ENCODE measurements at regions not wholly inside any gene's neighbourhood (a gene's known extent, or its start where the extent isn't known, plus 50 kb on each side); places are given as distances from the start of the nearest gene placed in this dataset.

DNA sequence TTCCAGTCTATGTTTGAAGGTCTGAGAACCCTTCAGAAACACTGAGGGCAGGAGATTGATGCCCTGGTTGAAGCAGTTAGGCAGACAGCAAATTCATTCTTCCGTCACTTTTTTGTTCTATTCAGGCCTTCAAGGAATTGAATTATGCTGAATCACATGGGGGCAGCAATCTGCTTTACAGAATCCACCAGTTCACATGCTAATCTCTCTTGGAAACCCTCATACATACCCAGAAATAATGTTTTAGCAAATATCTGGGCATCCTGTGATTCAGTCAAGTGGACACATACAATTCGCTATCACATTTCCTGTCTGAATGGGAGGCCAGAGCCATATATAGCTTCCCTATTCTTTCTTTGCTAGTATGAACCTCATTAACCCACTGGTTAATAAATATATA lies 301.4 kb upstream of the CNTNAP5 start:
- H3K27ac Mint-ChIP-seq = no peak overlapping the region
- no peaks in the 10 kb centered on the region for H3K4me1 Mint-ChIP-seq (ENCODE audit: low read depth)
- H3K27me3 Mint-ChIP-seq (ENCODE audit: insufficient read depth) = no peaks in the 10 kb centered on the region; the same call in 1 of the 2 replicates

DNA sequence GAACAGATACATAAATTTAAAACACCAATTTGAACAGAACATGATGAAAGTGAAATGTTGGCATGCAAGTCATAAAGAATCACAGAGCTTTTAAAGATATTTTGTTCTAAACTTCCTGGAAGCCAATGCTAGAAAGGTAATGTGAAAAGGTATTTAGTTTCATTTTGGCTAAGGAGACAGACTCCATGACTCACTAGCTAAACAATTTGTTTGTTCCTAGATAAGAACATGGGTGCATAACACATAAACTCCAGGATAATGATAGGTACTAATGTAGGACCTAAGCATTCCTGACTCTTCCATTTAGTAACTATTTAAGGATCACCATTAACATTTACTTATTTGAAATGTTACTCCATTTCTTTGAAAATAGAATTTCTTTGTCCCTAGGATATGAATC lies 292.5 kb upstream of the CNTNAP5 start:
- Mint-ChIP-seq H3K9me3 (peaks cover 27% of the 10 kb centered on the region), H3K27me3 (ENCODE audit: insufficient read depth) (no peaks in the 10 kb centered on the region; the same call in 1 of the 2 replicates), H3K4me1 (ENCODE audit: low read depth) (no peaks in the 10 kb centered on the region), H3K4me3 (no peak overlapping the region), H3K27ac (no peak overlapping the region), H3K36me3 (ENCODE audit: low read depth) (no peaks in the 10 kb centered on the region; the same call in 1 of the 2 replicates)
- DNase-seq = no peak
- TF ChIP-seq, protein P1, sequence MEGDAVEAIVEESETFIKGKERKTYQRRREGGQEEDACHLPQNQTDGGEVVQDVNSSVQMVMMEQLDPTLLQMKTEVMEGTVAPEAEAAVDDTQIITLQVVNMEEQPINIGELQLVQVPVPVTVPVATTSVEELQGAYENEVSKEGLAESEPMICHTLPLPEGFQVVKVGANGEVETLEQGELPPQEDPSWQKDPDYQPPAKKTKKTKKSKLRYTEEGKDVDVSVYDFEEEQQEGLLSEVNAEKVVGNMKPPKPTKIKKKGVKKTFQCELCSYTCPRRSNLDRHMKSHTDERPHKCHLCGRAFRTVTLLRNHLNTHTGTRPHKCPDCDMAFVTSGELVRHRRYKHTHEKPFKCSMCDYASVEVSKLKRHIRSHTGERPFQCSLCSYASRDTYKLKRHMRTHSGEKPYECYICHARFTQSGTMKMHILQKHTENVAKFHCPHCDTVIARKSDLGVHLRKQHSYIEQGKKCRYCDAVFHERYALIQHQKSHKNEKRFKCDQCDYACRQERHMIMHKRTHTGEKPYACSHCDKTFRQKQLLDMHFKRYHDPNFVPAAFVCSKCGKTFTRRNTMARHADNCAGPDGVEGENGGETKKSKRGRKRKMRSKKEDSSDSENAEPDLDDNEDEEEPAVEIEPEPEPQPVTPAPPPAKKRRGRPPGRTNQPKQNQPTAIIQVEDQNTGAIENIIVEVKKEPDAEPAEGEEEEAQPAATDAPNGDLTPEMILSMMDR (IDR thresholded peaks at IDR 0.05) = no peak

More for the DNA sequence above, 301.4 kb upstream of the CNTNAP5 start:
- no peak overlapping the region for H3K4me3 Mint-ChIP-seq
- no peaks in the 10 kb centered on the region; the same call in 1 of the 2 replicates for H3K36me3 Mint-ChIP-seq (ENCODE audit: low read depth)
- peaks cover 44% of the 10 kb centered on the region for H3K9me3 Mint-ChIP-seq
- TF ChIP-seq, protein P1 (IDR thresholded peaks at IDR 0.05) = no peak
- DNase-seq = no peak

DNA sequence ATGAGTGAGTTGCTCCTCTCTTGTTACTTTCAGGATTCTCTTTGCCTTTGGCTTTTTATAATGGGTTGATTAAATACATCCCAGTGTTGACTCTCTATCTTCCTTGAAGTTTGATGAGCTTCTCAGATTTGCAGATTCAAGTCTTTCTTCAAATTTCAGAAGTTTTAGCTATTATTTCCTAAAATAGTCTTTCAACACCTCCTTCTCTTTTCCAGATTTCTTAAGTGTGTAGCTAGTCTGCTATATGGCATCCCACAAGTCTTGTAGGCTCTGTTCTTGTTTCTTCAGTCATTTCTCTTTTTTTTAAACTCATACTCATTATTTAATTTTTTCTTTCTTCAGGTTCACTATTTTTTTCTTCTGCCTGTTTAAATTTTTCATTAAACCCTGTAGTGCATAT lies 287.7 kb upstream of the CNTNAP5 start:
- H3K4me1 Mint-ChIP-seq (ENCODE audit: low read depth) = no peaks in the 10 kb centered on the region
- no peak overlapping the region for H3K4me3 Mint-ChIP-seq
- no peak for DNase-seq
- no peak overlapping the region for H3K27ac Mint-ChIP-seq
- no peaks in the 10 kb centered on the region; the same call in 1 of the 2 replicates for H3K27me3 Mint-ChIP-seq (ENCODE audit: insufficient read depth)
- no peaks in the 10 kb centered on the region for H3K36me3 Mint-ChIP-seq (ENCODE audit: low read depth)
- peaks cover 24% of the 10 kb centered on the region for H3K9me3 Mint-ChIP-seq
- TF ChIP-seq, protein P1 (IDR thresholded peaks at IDR 0.05) = no peak

DNA sequence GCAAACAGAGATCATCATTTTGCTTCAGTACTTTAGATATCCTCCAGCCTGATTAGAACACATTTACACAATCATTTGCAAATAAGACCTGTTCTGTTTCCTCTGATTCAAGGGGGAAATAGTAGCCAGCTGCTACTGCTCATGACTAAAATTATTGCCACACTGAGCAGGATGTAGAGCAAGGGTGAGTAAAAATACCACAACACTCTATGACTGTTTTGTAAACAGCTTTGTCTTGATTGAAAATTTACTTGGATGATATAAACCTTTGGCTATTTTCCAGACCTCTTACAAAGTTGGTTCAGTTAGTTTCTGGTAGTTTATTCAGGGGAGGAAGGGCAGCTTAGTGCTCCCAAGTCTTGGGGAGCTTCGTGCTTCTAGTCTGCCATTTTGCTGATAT lies 286.4 kb upstream of the CNTNAP5 start:
- no peak overlapping the region for H3K27ac Mint-ChIP-seq
- no peak for DNase-seq

DNA sequence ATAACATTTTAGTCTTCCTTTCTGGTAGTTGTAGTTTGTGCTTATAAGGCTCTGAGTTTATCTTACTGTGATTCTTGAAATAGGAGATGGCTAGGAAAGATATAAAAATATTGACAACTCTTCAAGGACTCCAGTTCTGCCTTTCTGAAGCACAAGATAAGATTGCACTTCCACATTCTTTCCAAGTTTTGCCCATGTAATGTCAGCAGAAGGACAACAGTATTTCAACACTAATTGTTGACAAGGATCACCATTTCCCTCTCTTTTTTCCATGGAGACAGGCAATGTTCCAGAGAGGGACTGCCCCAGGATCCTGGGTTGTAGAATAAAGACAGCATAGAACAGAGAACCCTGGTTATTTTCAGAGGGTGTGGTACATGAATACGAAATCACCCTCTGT lies 279.1 kb upstream of the CNTNAP5 start:
- no peak overlapping the region for H3K27ac Mint-ChIP-seq
- H3K36me3 Mint-ChIP-seq (ENCODE audit: low read depth) = no peaks in the 10 kb centered on the region
- DNase-seq = no peak
- H3K9me3 Mint-ChIP-seq = peaks cover 10% of the 10 kb centered on the region
- H3K27me3 Mint-ChIP-seq (ENCODE audit: insufficient read depth) = no peaks in the 10 kb centered on the region
- H3K4me1 Mint-ChIP-seq (ENCODE audit: low read depth) = no peaks in the 10 kb centered on the region
- TF ChIP-seq, protein P1 (IDR thresholded peaks at IDR 0.05) = no peak
- H3K4me3 Mint-ChIP-seq = no peak overlapping the region

More for the DNA sequence above, 286.4 kb upstream of the CNTNAP5 start:
- Mint-ChIP-seq H3K4me3 (no peak overlapping the region), H3K27me3 (ENCODE audit: insufficient read depth) (no peaks in the 10 kb centered on the region; the same call in 1 of the 2 replicates), H3K36me3 (ENCODE audit: low read depth) (no peaks in the 10 kb centered on the region), H3K9me3 (peaks cover 24% of the 10 kb centered on the region), H3K4me1 (ENCODE audit: low read depth) (no peaks in the 10 kb centered on the region)
- TF ChIP-seq, protein P1 (IDR thresholded peaks at IDR 0.05) = no peak

DNA sequence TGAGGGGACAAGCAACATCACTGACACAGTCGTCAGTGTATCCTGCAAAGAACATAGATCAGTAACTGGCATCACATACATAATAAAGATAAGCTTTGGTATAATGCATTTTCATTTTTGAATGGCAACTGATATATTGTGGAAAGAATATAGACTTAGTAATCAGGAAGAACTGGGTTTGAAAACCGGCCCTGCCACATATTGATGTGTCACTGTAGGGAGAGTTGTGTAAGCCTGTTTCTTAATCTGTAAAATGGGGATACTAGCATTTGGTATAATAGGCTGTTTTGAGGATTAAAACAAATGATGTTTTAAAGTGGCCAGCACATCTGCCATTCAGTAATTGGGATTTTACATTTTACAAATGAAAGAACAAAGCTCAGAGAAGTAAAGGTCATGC lies 277.8 kb upstream of the CNTNAP5 start:
- DNase-seq = no peak
- Mint-ChIP-seq H3K36me3 (ENCODE audit: low read depth) (no peaks in the 10 kb centered on the region), H3K27ac (no peak overlapping the region), H3K27me3 (ENCODE audit: insufficient read depth) (no peaks in the 10 kb centered on the region), H3K4me3 (no peak overlapping the region), H3K9me3 (peaks cover 10% of the 10 kb centered on the region), H3K4me1 (ENCODE audit: low read depth) (no peaks in the 10 kb centered on the region)
- TF ChIP-seq, protein P1 (IDR thresholded peaks at IDR 0.05) = no peak
